HFFc6 (cell line): ENCODE measurements at regions not wholly inside any gene's neighbourhood (a gene's known extent, or its start where the extent isn't known, plus 50 kb on each side); places are given as distances from the start of the nearest gene placed in this dataset.

Experiments used
- DNase-seq: peaks from one replicate; pipeline ENCODE4 v3.0.0-alpha.2; 2018
- H3K27ac Mint-ChIP-seq: 2 replicates; pipeline ENCODE4 v1.8.0; 2020; ENCODE audit warnings: mild to moderate bottlenecking, mixed read lengths
- H3K27me3 Mint-ChIP-seq: 2 replicates; pipeline ENCODE4 v1.8.0; 2021; ENCODE audit warnings: mild to moderate bottlenecking, moderate library complexity, mixed read lengths; ENCODE audit not compliant: insufficient read depth
- H3K36me3 Mint-ChIP-seq: 2 replicates; pipeline ENCODE4 v1.8.0; 2021; ENCODE audit warnings: low read depth, mixed read lengths
- H3K4me1 Mint-ChIP-seq: 2 replicates; pipeline ENCODE4 v1.8.0; 2020; ENCODE audit warnings: low read depth, mixed read lengths
- H3K4me3 Mint-ChIP-seq: 2 replicates; pipeline ENCODE4 v1.8.0; 2020; ENCODE audit warnings: mild to moderate bottlenecking, moderate library complexity, mixed read lengths
- H3K9me3 Mint-ChIP-seq: 2 replicates; pipeline ENCODE4 v1.8.0; 2020; ENCODE audit warnings: mild to moderate bottlenecking, mixed read lengths
- CTCF ChIP-seq: fragments of 200-600 bp; sonication (generic); IDR thresholded peaks from 2 replicates; pipeline ENCODE4 v1.5.0; 2021; ENCODE audit warnings: antibody characterized with exemption, mild to moderate bottlenecking

GRCh38 chr13:82833923-82834322, 1048.4 kb downstream of the SLITRK1 start:
- peak overlapping the region; percentile 4; the same call in 1 of the 2 replicates for H3K4me3 Mint-ChIP-seq
- no peaks in the 10 kb centered on the region for H3K27me3 Mint-ChIP-seq
- H3K4me1 Mint-ChIP-seq = peaks cover 24% of the 10 kb centered on the region
- no peak overlapping the region for H3K27ac Mint-ChIP-seq
- H3K9me3 Mint-ChIP-seq = peaks cover 5% of the 10 kb centered on the region
- no peak for TF ChIP-seq CTCF
- H3K36me3 Mint-ChIP-seq = peaks cover 13% of the 10 kb centered on the region
- peak; percentile 29 for DNase-seq

GRCh38 chr13:82829040-82829439, 1053.2 kb downstream of the SLITRK1 start:
- Mint-ChIP-seq H3K36me3 (no peaks in the 10 kb centered on the region), H3K27ac (no peak overlapping the region), H3K9me3 (no peaks in the 10 kb centered on the region), H3K4me3 (no peak overlapping the region), H3K4me1 (peaks cover 30% of the 10 kb centered on the region), H3K27me3 (no peaks in the 10 kb centered on the region)
- no peak for DNase-seq
- TF ChIP-seq CTCF = no peak

- DNase-seq = no peak
- H3K27ac Mint-ChIP-seq = no peak overlapping the region
- no peak overlapping the region for H3K4me3 Mint-ChIP-seq
- no peaks in the 10 kb centered on the region for H3K27me3 Mint-ChIP-seq
- H3K36me3 Mint-ChIP-seq = no peaks in the 10 kb centered on the region; the same call in 1 of the 2 replicates
- no peaks in the 10 kb centered on the region for H3K9me3 Mint-ChIP-seq
- no peak for TF ChIP-seq CTCF
- peaks cover 17% of the 10 kb centered on the region for H3K4me1 Mint-ChIP-seq
Observed at GRCh38 chr13:82827724-82828123, 1054.5 kb downstream of the SLITRK1 start.

GRCh38 chr13:82822935-82823334, 1059.3 kb downstream of the SLITRK1 start:
- H3K9me3 Mint-ChIP-seq = no peaks in the 10 kb centered on the region
- peaks cover 11% of the 10 kb centered on the region for H3K4me1 Mint-ChIP-seq
- H3K27ac Mint-ChIP-seq = no peak overlapping the region
- no peak for TF ChIP-seq CTCF
- no peak for DNase-seq
- H3K36me3 Mint-ChIP-seq = no peaks in the 10 kb centered on the region; the same call in 1 of the 2 replicates
- no peak overlapping the region for H3K4me3 Mint-ChIP-seq
- H3K27me3 Mint-ChIP-seq = no peaks in the 10 kb centered on the region

GRCh38 chr13:82817133-82817532, 1065.1 kb downstream of the SLITRK1 start:
- Mint-ChIP-seq H3K36me3 (peaks cover 13% of the 10 kb centered on the region), H3K27me3 (no peaks in the 10 kb centered on the region), H3K4me3 (no peak overlapping the region), H3K4me1 (peaks cover 9% of the 10 kb centered on the region; the same call in 1 of the 2 replicates), H3K9me3 (no peaks in the 10 kb centered on the region; the same call in 1 of the 2 replicates), H3K27ac (no peak overlapping the region)
- no peak for DNase-seq
- TF ChIP-seq CTCF = no peak

GRCh38 chr13:82815791-82816190, 1066.5 kb downstream of the SLITRK1 start:
- no peak overlapping the region for H3K4me3 Mint-ChIP-seq
- no peak overlapping the region for H3K27ac Mint-ChIP-seq
- H3K27me3 Mint-ChIP-seq = no peaks in the 10 kb centered on the region
- TF ChIP-seq CTCF = no peak
- H3K4me1 Mint-ChIP-seq = peaks cover 9% of the 10 kb centered on the region; the same call in 1 of the 2 replicates
- DNase-seq = no peak
- peaks cover 13% of the 10 kb centered on the region for H3K36me3 Mint-ChIP-seq
- H3K9me3 Mint-ChIP-seq = no peaks in the 10 kb centered on the region; the same call in 1 of the 2 replicates
